HG03558 (cell line): ENCODE measurements at regions not wholly inside any gene's neighbourhood (a gene's known extent, or its start where the extent isn't known, plus 50 kb on each side); places are given as distances from the start of the nearest gene placed in this dataset.

ENCODE experiments used
- ATAC-seq: cut with Tn5 transposase; IDR thresholded peaks from one replicate; pipeline ENCODE4 v1.9.1; 2021; ENCODE audit warnings: moderate number of reproducible peaks; ENCODE audit not compliant: unreplicated experiment; ENCODE audit errors: extremely low read depth

GRCh38 chr13:103726808-103727207 is 660.6 kb upstream of the SLC10A2 start:
- no peak for ATAC-seq

GRCh38 chr13:103716718-103717117 is 650.5 kb upstream of the SLC10A2 start:
- no peak for ATAC-seq

- ATAC-seq, result no peak
Measured at GRCh38 chr13:103715335-103715734, 649.1 kb upstream of the SLC10A2 start.

- no peak for ATAC-seq
Measured at GRCh38 chr13:103703246-103703645, 637.0 kb upstream of the SLC10A2 start.

- no peak for ATAC-seq
Measured at GRCh38 chr13:103698000-103698399, 631.8 kb upstream of the SLC10A2 start.

GRCh38 chr13:103695320-103695719 is 629.1 kb upstream of the SLC10A2 start:
- ATAC-seq, result no peak

- ATAC-seq, result no peak
Measured at GRCh38 chr13:103694471-103694870, 628.3 kb upstream of the SLC10A2 start.

GRCh38 chr13:103694033-103694432 is 627.8 kb upstream of the SLC10A2 start:
- ATAC-seq, result no peak

- ATAC-seq, result no peak
Measured at GRCh38 chr13:103692442-103692841, 626.2 kb upstream of the SLC10A2 start.

GRCh38 chr13:103676329-103676728 is 610.1 kb upstream of the SLC10A2 start:
- ATAC-seq, result no peak

- ATAC-seq, result no peak
Measured at GRCh38 chr13:103671547-103671946, 605.3 kb upstream of the SLC10A2 start.

- ATAC-seq, result no peak
Measured at GRCh38 chr13:103663996-103664395, 597.8 kb upstream of the SLC10A2 start.

- no peak for ATAC-seq
Measured at GRCh38 chr13:103656311-103656710, 590.1 kb upstream of the SLC10A2 start.

- ATAC-seq, result no peak
Measured at GRCh38 chr13:103640606-103641005, 574.4 kb upstream of the SLC10A2 start.

- no peak for ATAC-seq
Measured at GRCh38 chr13:103639326-103639725, 573.1 kb upstream of the SLC10A2 start.

- no peak for ATAC-seq
Measured at GRCh38 chr13:103638706-103639105, 572.5 kb upstream of the SLC10A2 start.

GRCh38 chr13:103634066-103634465 is 567.8 kb upstream of the SLC10A2 start:
- no peak for ATAC-seq

GRCh38 chr13:103625194-103625593 is 559.0 kb upstream of the SLC10A2 start:
- no peak for ATAC-seq

- ATAC-seq, result no peak
Measured at GRCh38 chr13:103618151-103618550, 551.9 kb upstream of the SLC10A2 start.

- no peak for ATAC-seq
Measured at GRCh38 chr13:103615771-103616170, 549.6 kb upstream of the SLC10A2 start.

- no peak for ATAC-seq
Measured at GRCh38 chr13:103614761-103615160, 548.5 kb upstream of the SLC10A2 start.

- ATAC-seq, result no peak
Measured at GRCh38 chr13:103607995-103608394, 541.8 kb upstream of the SLC10A2 start.
